ENCODE measurements at regions not wholly inside any gene's neighbourhood (a gene's known extent, or its start where the extent isn't known, plus 50 kb on each side); places are given as distances from the start of the nearest gene placed in this dataset.

DNA sequence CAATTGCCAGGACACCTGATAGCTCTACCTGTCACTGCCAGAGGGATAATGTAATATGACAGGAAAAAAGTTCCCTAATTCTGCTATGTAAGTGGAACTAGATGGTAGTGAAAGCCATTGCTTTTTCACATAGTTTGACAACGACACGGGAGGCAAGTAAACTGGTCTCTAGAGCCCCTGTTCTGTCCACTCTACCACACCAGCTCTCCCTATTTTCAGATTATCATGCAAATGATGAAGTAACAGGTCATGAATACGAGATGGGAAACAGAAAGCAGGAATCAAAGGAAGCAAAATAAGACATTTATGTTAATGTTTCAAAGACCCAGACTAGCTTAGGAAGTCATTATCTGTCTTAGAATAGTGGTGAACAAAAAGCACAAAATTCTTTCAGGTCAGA is 56.2 kb downstream of the TAF11L14 start:
- no peak for ATAC-seq (ENCODE audit: insufficient read depth, low read depth)

DNA sequence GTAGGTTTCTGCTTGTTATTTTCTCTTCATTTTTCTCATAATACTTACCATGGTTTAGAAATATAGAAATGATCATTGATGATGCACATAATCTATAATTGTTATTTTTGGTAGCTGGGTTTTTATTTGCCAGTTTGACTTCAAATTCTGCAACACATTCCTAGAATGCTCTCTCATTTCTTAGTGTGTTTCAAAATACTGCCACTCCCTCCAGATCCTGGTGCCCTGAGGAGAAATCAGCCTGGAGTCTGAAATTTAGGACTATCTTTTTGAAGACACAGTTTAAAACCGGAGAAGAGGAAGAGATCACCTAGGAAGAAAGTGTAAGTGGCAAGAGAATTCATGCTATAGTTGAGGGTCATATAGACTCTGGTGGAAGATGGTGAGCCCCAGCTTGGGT is 57.5 kb downstream of the TAF11L14 start:
- DNase-seq (no peak), ATAC-seq (ENCODE audit: insufficient read depth, low read depth) (no peak)
- Histone ChIP-seq H3K27me3 (ENCODE audit: insufficient read depth, low read length, poor library complexity) (no peaks in the 10 kb centered on the region), H2AFZ (ENCODE audit: low read depth, low read length) (no peak overlapping the region), H3K9me3 (ENCODE audit: insufficient read depth, low read length, severe bottlenecking) (no peaks in the 10 kb centered on the region), H3K36me3 (ENCODE audit: insufficient read depth, low read length) (no peaks in the 10 kb centered on the region), H3K4me3 (ENCODE audit: low read depth in 1 of 2, low read length in 2 of 2) (no peak overlapping the region), H3K4me2 (ENCODE audit: insufficient read depth, low read length) (no peak overlapping the region), H3K9ac (ENCODE audit: low read depth, low read length) (no peak overlapping the region), H3K27ac (ENCODE audit: low read length) (no peak overlapping the region), H3K4me1 (ENCODE audit: insufficient read depth, low read length) (no peaks in the 10 kb centered on the region), H3K79me2 (ENCODE audit: insufficient read depth, low read length) (no peaks in the 10 kb centered on the region), H4K20me1 (ENCODE audit: insufficient read depth, low read length) (no peaks in the 10 kb centered on the region)
- TF ChIP-seq EZH2 (IDR thresholded peaks at IDR 0.05; ENCODE audit: borderline replicate concordance, low read depth, low read length, severe bottlenecking): no peak
- TF ChIP-seq, protein P1, sequence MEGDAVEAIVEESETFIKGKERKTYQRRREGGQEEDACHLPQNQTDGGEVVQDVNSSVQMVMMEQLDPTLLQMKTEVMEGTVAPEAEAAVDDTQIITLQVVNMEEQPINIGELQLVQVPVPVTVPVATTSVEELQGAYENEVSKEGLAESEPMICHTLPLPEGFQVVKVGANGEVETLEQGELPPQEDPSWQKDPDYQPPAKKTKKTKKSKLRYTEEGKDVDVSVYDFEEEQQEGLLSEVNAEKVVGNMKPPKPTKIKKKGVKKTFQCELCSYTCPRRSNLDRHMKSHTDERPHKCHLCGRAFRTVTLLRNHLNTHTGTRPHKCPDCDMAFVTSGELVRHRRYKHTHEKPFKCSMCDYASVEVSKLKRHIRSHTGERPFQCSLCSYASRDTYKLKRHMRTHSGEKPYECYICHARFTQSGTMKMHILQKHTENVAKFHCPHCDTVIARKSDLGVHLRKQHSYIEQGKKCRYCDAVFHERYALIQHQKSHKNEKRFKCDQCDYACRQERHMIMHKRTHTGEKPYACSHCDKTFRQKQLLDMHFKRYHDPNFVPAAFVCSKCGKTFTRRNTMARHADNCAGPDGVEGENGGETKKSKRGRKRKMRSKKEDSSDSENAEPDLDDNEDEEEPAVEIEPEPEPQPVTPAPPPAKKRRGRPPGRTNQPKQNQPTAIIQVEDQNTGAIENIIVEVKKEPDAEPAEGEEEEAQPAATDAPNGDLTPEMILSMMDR (IDR thresholded peaks at IDR 0.05; ENCODE audit: borderline replicate concordance, extremely low read depth, low read length, poor library complexity, severe bottlenecking): no peak

More for the DNA sequence above, 56.2 kb downstream of the TAF11L14 start:
- Histone ChIP-seq H3K9me3 (ENCODE audit: insufficient read depth, low read length, severe bottlenecking) (no peaks in the 10 kb centered on the region), H3K4me1 (ENCODE audit: insufficient read depth, low read length) (no peaks in the 10 kb centered on the region), H3K27ac (ENCODE audit: low read length) (no peak overlapping the region), H3K4me2 (ENCODE audit: insufficient read depth, low read length) (no peak overlapping the region), H2AFZ (ENCODE audit: low read depth, low read length) (no peak overlapping the region), H3K79me2 (ENCODE audit: insufficient read depth, low read length) (no peaks in the 10 kb centered on the region), H3K27me3 (ENCODE audit: insufficient read depth, low read length, poor library complexity) (no peaks in the 10 kb centered on the region), H3K4me3 (ENCODE audit: low read depth in 1 of 2, low read length in 2 of 2) (no peak overlapping the region), H3K9ac (ENCODE audit: low read depth, low read length) (no peak overlapping the region), H4K20me1 (ENCODE audit: insufficient read depth, low read length) (no peaks in the 10 kb centered on the region), H3K36me3 (ENCODE audit: insufficient read depth, low read length) (no peaks in the 10 kb centered on the region)
- no peak for TF ChIP-seq EZH2 (IDR thresholded peaks at IDR 0.05; ENCODE audit: borderline replicate concordance, low read depth, low read length, severe bottlenecking)
- TF ChIP-seq, protein P1 (IDR thresholded peaks at IDR 0.05; ENCODE audit: borderline replicate concordance, extremely low read depth, low read length, poor library complexity, severe bottlenecking): no peak
- DNase-seq: no peak

DNA sequence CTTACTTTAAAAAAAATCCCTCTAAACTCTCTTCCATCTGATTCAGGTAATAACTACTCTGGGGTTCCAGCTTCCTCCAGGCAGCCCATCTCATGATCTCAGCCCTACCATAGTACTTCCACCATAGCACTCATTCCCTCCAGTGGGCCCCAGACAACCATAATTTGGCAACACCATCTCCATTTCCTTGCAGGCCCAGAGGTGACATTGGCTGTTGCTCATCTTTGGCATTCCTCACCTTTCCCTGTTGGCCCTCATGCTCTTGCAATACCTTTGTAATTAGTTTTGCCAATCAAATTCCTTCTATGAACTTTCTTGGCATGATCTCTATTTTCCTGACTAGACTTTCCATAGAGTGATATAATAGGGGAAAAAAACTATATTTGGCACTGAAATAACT is 60.1 kb downstream of the TAF11L14 start:
- Histone ChIP-seq H3K9me3 (ENCODE audit: insufficient read depth, low read length, severe bottlenecking) (no peaks in the 10 kb centered on the region), H3K4me2 (ENCODE audit: insufficient read depth, low read length) (no peak overlapping the region), H2AFZ (ENCODE audit: low read depth, low read length) (no peak overlapping the region), H3K9ac (ENCODE audit: low read depth, low read length) (no peak overlapping the region), H3K4me3 (ENCODE audit: low read depth in 1 of 2, low read length in 2 of 2) (no peak overlapping the region), H3K27ac (ENCODE audit: low read length) (no peak overlapping the region), H3K79me2 (ENCODE audit: insufficient read depth, low read length) (no peaks in the 10 kb centered on the region), H3K27me3 (ENCODE audit: insufficient read depth, low read length, poor library complexity) (no peaks in the 10 kb centered on the region), H4K20me1 (ENCODE audit: insufficient read depth, low read length) (no peaks in the 10 kb centered on the region), H3K4me1 (ENCODE audit: insufficient read depth, low read length) (no peaks in the 10 kb centered on the region), H3K36me3 (ENCODE audit: insufficient read depth, low read length) (no peaks in the 10 kb centered on the region)
- DNase-seq (no peak), ATAC-seq (ENCODE audit: insufficient read depth, low read depth) (no peak)
- TF ChIP-seq, protein P1 (IDR thresholded peaks at IDR 0.05; ENCODE audit: borderline replicate concordance, extremely low read depth, low read length, poor library complexity, severe bottlenecking): no peak
- no peak for TF ChIP-seq EZH2 (IDR thresholded peaks at IDR 0.05; ENCODE audit: borderline replicate concordance, low read depth, low read length, severe bottlenecking)

DNA sequence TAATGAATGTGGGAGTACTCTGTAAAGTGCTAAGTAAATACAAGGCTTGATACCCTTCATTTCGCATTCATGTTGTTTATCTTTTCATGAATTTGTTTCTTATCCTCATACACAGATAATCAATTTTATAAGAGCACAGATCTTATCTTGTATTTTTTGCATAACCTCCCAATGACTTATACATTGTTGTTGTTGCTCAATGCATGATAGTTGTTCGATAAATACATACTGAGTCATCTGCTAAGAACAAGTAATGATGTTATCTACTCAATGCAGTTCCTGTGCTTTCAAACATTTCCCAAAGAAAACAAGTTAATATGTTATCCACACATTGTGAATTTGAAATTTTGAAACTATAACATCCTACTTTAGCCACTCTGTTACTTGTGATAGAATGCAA is 60.7 kb downstream of the TAF11L14 start:
- Histone ChIP-seq H3K27me3 (ENCODE audit: insufficient read depth, low read length, poor library complexity) (no peaks in the 10 kb centered on the region), H3K9me3 (ENCODE audit: insufficient read depth, low read length, severe bottlenecking) (no peaks in the 10 kb centered on the region), H3K36me3 (ENCODE audit: insufficient read depth, low read length) (no peaks in the 10 kb centered on the region), H4K20me1 (ENCODE audit: insufficient read depth, low read length) (no peaks in the 10 kb centered on the region), H3K4me1 (ENCODE audit: insufficient read depth, low read length) (no peaks in the 10 kb centered on the region), H3K27ac (ENCODE audit: low read length) (no peak overlapping the region), H3K79me2 (ENCODE audit: insufficient read depth, low read length) (no peaks in the 10 kb centered on the region), H3K9ac (ENCODE audit: low read depth, low read length) (no peak overlapping the region), H3K4me2 (ENCODE audit: insufficient read depth, low read length) (no peak overlapping the region), H2AFZ (ENCODE audit: low read depth, low read length) (no peak overlapping the region), H3K4me3 (ENCODE audit: low read depth in 1 of 2, low read length in 2 of 2) (no peak overlapping the region)
- ATAC-seq (ENCODE audit: insufficient read depth, low read depth) (no peak), DNase-seq (no peak)
- no peak for TF ChIP-seq EZH2 (IDR thresholded peaks at IDR 0.05; ENCODE audit: borderline replicate concordance, low read depth, low read length, severe bottlenecking)
- TF ChIP-seq, protein P1 (IDR thresholded peaks at IDR 0.05; ENCODE audit: borderline replicate concordance, extremely low read depth, low read length, poor library complexity, severe bottlenecking): no peak

Measured in DND-41 (cell line).